ENCODE measurements at regions not wholly inside any gene's neighbourhood (a gene's known extent, or its start where the extent isn't known, plus 50 kb on each side); places are given as distances from the start of the nearest gene placed in this dataset.

GRCh38 chr3:82816086-82816485, 1054.6 kb upstream of the GBE1 start:
- TF ChIP-seq, protein P1, sequence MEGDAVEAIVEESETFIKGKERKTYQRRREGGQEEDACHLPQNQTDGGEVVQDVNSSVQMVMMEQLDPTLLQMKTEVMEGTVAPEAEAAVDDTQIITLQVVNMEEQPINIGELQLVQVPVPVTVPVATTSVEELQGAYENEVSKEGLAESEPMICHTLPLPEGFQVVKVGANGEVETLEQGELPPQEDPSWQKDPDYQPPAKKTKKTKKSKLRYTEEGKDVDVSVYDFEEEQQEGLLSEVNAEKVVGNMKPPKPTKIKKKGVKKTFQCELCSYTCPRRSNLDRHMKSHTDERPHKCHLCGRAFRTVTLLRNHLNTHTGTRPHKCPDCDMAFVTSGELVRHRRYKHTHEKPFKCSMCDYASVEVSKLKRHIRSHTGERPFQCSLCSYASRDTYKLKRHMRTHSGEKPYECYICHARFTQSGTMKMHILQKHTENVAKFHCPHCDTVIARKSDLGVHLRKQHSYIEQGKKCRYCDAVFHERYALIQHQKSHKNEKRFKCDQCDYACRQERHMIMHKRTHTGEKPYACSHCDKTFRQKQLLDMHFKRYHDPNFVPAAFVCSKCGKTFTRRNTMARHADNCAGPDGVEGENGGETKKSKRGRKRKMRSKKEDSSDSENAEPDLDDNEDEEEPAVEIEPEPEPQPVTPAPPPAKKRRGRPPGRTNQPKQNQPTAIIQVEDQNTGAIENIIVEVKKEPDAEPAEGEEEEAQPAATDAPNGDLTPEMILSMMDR (conservative IDR thresholded peaks at IDR 0.05; ENCODE audit: low read depth in 2 of 2) = no peak
- TF ChIP-seq, protein P2, sequence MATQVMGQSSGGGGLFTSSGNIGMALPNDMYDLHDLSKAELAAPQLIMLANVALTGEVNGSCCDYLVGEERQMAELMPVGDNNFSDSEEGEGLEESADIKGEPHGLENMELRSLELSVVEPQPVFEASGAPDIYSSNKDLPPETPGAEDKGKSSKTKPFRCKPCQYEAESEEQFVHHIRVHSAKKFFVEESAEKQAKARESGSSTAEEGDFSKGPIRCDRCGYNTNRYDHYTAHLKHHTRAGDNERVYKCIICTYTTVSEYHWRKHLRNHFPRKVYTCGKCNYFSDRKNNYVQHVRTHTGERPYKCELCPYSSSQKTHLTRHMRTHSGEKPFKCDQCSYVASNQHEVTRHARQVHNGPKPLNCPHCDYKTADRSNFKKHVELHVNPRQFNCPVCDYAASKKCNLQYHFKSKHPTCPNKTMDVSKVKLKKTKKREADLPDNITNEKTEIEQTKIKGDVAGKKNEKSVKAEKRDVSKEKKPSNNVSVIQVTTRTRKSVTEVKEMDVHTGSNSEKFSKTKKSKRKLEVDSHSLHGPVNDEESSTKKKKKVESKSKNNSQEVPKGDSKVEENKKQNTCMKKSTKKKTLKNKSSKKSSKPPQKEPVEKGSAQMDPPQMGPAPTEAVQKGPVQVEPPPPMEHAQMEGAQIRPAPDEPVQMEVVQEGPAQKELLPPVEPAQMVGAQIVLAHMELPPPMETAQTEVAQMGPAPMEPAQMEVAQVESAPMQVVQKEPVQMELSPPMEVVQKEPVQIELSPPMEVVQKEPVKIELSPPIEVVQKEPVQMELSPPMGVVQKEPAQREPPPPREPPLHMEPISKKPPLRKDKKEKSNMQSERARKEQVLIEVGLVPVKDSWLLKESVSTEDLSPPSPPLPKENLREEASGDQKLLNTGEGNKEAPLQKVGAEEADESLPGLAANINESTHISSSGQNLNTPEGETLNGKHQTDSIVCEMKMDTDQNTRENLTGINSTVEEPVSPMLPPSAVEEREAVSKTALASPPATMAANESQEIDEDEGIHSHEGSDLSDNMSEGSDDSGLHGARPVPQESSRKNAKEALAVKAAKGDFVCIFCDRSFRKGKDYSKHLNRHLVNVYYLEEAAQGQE (IDR thresholded peaks at IDR 0.05; ENCODE audit: unreplicated experiment) = no peak
- TF ChIP-seq EZH2 (IDR thresholded peaks at IDR 0.05; ENCODE audit: low read depth, unreplicated experiment) = no peak
- TF ChIP-seq NANOG (IDR thresholded peaks at IDR 0.05; ENCODE audit: borderline replicate concordance) = no peak
- no peak for TF ChIP-seq JUNB (IDR thresholded peaks at IDR 0.05; ENCODE audit: unreplicated experiment)
- no peak for TF ChIP-seq POLR2AphosphoS5 (IDR thresholded peaks at IDR 0.05; ENCODE audit: low read depth)
- no peak for TF ChIP-seq ZNF462 (CRISPR knock-in tag; IDR thresholded peaks at IDR 0.05)
- no peak for TF ChIP-seq CREB1 (CRISPR knock-in tag; IDR thresholded peaks at IDR 0.05; ENCODE audit: low read depth)
